MCF 10A (cell line): ENCODE measurements at regions not wholly inside any gene's neighbourhood (a gene's known extent, or its start where the extent isn't known, plus 50 kb on each side); places are given as distances from the start of the nearest gene placed in this dataset.

Experiments used
- BruUV-seq: library from RNA; stranded (reverse); fragments of 400-500 nt; replicated peaks from 2 replicates; lab custom pipeline; 2021; lab: Mats Ljungman, UMichigan
- CTCF ChIA-PET: fragments of 300-600 bp; sonication (Branson Sonifier 250); formaldehyde crosslinking; extraction: SDS; loops from one replicate; lab custom pipeline; 2021; ENCODE audit warnings: antibody characterized with exemption, inconsistent platforms; lab: Yijun Ruan, JAX
- POLR2A ChIA-PET: fragments of 300-600, 350-650 bp; sonication (Branson Sonifier 250); formaldehyde crosslinking; extraction: SDS; loops from one replicate; lab custom pipeline; 2020; ENCODE audit warnings: antibody characterized with exemption, inconsistent platforms; lab: Yijun Ruan, JAX
- DNase-seq: peaks from one replicate; pipeline ENCODE4 v3.0.0-alpha.2; 2018; ENCODE audit not compliant: unreplicated experiment
- H3K27ac Mint-ChIP-seq: one replicate; pipeline ENCODE4 v1.8.0; 2022; ENCODE audit warnings: mild to moderate bottlenecking, low read depth, mixed read lengths; ENCODE audit not compliant: unreplicated experiment
- H3K27me3 Mint-ChIP-seq: one replicate; pipeline ENCODE4 v1.8.0; 2022; ENCODE audit warnings: mixed read lengths; ENCODE audit not compliant: insufficient read depth, unreplicated experiment
- H3K36me3 Mint-ChIP-seq: one replicate; pipeline ENCODE4 v1.8.0; 2022; ENCODE audit warnings: mild to moderate bottlenecking, moderate library complexity, mixed read lengths; ENCODE audit not compliant: insufficient read depth, unreplicated experiment
- H3K4me1 Mint-ChIP-seq: one replicate; pipeline ENCODE4 v1.8.0; 2022; ENCODE audit warnings: mixed read lengths; ENCODE audit not compliant: insufficient read depth, unreplicated experiment
- H3K4me3 Mint-ChIP-seq: one replicate; pipeline ENCODE4 v1.8.0; 2022; ENCODE audit warnings: mild to moderate bottlenecking, moderate library complexity, mixed read lengths; ENCODE audit not compliant: unreplicated experiment
- H3K9me3 Mint-ChIP-seq: one replicate; pipeline ENCODE4 v1.8.0; 2022; ENCODE audit warnings: mixed read lengths; ENCODE audit not compliant: unreplicated experiment
- intact Hi-C: fragments of 100-400 bp; cut with micrococcal nuclease; formaldehyde crosslinking; loops from 2 replicates; pipeline ENCODE4 v1.14.1; 2022
- TF ChIP-seq, protein P1 (sequence below): fragments of 200-600 bp; IDR thresholded peaks from one replicate; pipeline ENCODE4 v1.8.0; 2022; ENCODE audit warnings: antibody characterized with exemption, mild to moderate bottlenecking; ENCODE audit not compliant: unreplicated experiment

- POLR2A ChIA-PET = no interaction called here
- no peaks in the 10 kb centered on the region for H3K4me1 Mint-ChIP-seq
Measured at GRCh38 chr4:137083571-137084135, 448.6 kb downstream of the PCDH18 start.

GRCh38 chr4:137082061-137082460 is 450.2 kb downstream of the PCDH18 start:
- DNase-seq = no peak
- no peaks in the 10 kb centered on the region for H3K9me3 Mint-ChIP-seq
- no peak overlapping the region for H3K4me3 Mint-ChIP-seq
- TF ChIP-seq, protein P1, sequence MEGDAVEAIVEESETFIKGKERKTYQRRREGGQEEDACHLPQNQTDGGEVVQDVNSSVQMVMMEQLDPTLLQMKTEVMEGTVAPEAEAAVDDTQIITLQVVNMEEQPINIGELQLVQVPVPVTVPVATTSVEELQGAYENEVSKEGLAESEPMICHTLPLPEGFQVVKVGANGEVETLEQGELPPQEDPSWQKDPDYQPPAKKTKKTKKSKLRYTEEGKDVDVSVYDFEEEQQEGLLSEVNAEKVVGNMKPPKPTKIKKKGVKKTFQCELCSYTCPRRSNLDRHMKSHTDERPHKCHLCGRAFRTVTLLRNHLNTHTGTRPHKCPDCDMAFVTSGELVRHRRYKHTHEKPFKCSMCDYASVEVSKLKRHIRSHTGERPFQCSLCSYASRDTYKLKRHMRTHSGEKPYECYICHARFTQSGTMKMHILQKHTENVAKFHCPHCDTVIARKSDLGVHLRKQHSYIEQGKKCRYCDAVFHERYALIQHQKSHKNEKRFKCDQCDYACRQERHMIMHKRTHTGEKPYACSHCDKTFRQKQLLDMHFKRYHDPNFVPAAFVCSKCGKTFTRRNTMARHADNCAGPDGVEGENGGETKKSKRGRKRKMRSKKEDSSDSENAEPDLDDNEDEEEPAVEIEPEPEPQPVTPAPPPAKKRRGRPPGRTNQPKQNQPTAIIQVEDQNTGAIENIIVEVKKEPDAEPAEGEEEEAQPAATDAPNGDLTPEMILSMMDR = no peak
- no TSS peak for BruUV-seq
- no peaks in the 10 kb centered on the region for H3K36me3 Mint-ChIP-seq
- POLR2A ChIA-PET = interaction anchor here (0.6 kb wide), 1 partner anchor 41 kb away, joined by 3 read pairs; no protein-coding TSS in a partner anchor
- no peak overlapping the region for H3K27ac Mint-ChIP-seq
- no peaks in the 10 kb centered on the region for H3K4me1 Mint-ChIP-seq
- CTCF ChIA-PET = interaction anchor here (0.7 kb wide), 1 partner anchor 63 kb away, joined by 3 read pairs; no protein-coding TSS in a partner anchor
- intact Hi-C loops = no loop called here
- H3K27me3 Mint-ChIP-seq = no peaks in the 10 kb centered on the region

More at GRCh38 chr4:137083571-137084135, 448.6 kb downstream of the PCDH18 start:
- TF ChIP-seq, protein P1 = no peak
- BruUV-seq = no TSS peak
- no peak for DNase-seq
- no peak overlapping the region for H3K4me3 Mint-ChIP-seq
- CTCF ChIA-PET = no interaction called here
- H3K36me3 Mint-ChIP-seq = no peaks in the 10 kb centered on the region
- H3K9me3 Mint-ChIP-seq = no peaks in the 10 kb centered on the region
- no peak overlapping the region for H3K27ac Mint-ChIP-seq
- intact Hi-C loops = no loop called here
- no peaks in the 10 kb centered on the region for H3K27me3 Mint-ChIP-seq

DNA sequence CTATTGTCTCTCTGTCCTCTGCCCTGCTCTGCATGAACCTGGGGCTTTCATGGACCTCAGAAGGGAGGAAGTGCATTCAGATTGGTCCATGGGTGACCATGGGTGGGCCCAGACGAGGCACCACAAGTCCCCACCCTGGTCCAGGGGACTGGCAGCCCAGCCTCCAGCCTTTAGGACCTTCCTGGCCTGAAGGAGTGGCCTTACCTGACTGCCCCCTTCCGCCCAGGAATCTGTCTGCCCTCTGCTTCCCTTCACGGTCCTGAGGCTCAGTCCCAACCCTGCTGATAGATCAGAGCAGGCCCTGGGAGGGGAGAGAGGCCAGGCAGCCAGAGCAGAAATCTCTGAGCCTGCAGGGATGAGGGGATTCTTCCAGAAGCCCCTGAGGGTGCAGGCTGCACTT is 455.4 kb downstream of the PCDH18 start:
- no peaks in the 10 kb centered on the region for H3K36me3 Mint-ChIP-seq
- no peak for DNase-seq
- TF ChIP-seq, protein P1 = no peak
- CTCF ChIA-PET = no interaction called here
- H3K4me1 Mint-ChIP-seq = no peaks in the 10 kb centered on the region
- BruUV-seq = no TSS peak
- H3K27me3 Mint-ChIP-seq = no peaks in the 10 kb centered on the region
- no peak overlapping the region for H3K27ac Mint-ChIP-seq
- H3K4me3 Mint-ChIP-seq = no peak overlapping the region
- intact Hi-C loops = no loop called here
- POLR2A ChIA-PET = no interaction called here
- H3K9me3 Mint-ChIP-seq = no peaks in the 10 kb centered on the region

DNA sequence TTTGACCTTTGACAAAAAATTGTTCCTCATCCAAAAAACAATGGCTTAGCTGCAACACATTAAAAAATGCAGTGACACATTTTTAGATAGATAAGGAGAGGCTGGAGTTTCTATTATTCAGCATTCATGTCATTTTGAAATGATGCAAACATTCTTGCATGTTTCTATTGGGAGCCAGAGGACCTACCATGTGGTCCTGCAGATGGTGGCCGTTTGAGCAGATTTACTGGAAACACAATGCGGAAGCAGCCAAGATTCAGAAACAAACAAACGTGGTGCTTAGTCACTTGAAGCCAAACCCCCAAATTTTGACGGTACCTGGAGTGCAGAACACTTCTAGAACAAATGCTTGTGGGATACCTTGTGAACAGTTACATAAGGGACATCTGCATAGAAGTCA is 456.7 kb downstream of the PCDH18 start:
- Mint-ChIP-seq H3K4me3 (no peak overlapping the region), H3K27me3 (no peaks in the 10 kb centered on the region), H3K9me3 (no peaks in the 10 kb centered on the region), H3K4me1 (no peaks in the 10 kb centered on the region), H3K27ac (no peak overlapping the region), H3K36me3 (no peaks in the 10 kb centered on the region)
- TF ChIP-seq, protein P1 = no peak
- no peak for DNase-seq
- BruUV-seq = no TSS peak
- ChIA-PET CTCF (no interaction called here), POLR2A (no interaction called here)
- intact Hi-C loops = no loop called here
